Peyer's patch (tissue), 4 donors: ENCODE measurements at regions not wholly inside any gene's neighbourhood (a gene's known extent, or its start where the extent isn't known, plus 50 kb on each side); places are given as distances from the start of the nearest gene placed in this dataset.

Source experiments
- DNase-seq, 3 donors: peaks; one replicate each; pipeline ENCODE4 v3.0.0-alpha.2; 2017 to 2019
- H3K27ac ChIP-seq, 4 donors: fragments of 200-600 bp; sonication (generic); one replicate each; pipeline ENCODE4 v1.5.1; 2016 to 2019
- H3K27me3 ChIP-seq, 2 donors: fragments of 200-600 bp; sonication (generic); one replicate each; pipeline ENCODE4 v1.5.1; 2019
- H3K36me3 ChIP-seq, 3 donors: fragments of 200-600 bp; sonication (generic); one replicate each; pipeline ENCODE4 v1.5.1; 2016 to 2019
- H3K4me1 ChIP-seq, 4 donors: fragments of 200-600 bp; sonication (generic); one replicate each; pipeline ENCODE4 v1.5.1; 2016 to 2019
- H3K4me3 ChIP-seq, 4 donors: fragments of 200-600 bp; sonication (generic); 1 replicate in 3 of 4; 2 replicates in 1 of 4; pipeline ENCODE4 v1.5.1; 2016 to 2019; ENCODE audit warnings: mild to moderate bottlenecking in 1 of 4
- H3K9me3 ChIP-seq, 4 donors: fragments of 200-600 bp; sonication (generic); one replicate each; pipeline ENCODE4 v1.5.1; 2016 to 2019; ENCODE audit warnings: mild to moderate bottlenecking in 1 of 4
- POLR2A ChIP-seq, 2 donors: fragments of 450-650 bp; IDR thresholded peaks; one replicate each; pipeline ENCODE4 v1.5.1; 2017; ENCODE audit warnings: antibody characterized with exemption in 2 of 2, mild to moderate bottlenecking in 2 of 2, moderate library complexity in 2 of 2
- TF ChIP-seq, protein P1 (sequence below), 6 experiments: fragments of 450-650 bp in 4 of 6; fragments of 200-600 bp in 2 of 6; sonication (generic) in 1 of 6; IDR thresholded peaks; one replicate each; pipeline ENCODE4 v1.5.1; 2017 to 2019; ENCODE audit warnings: antibody characterized with exemption in 6 of 6, mild to moderate bottlenecking in 3 of 6, moderate library complexity in 1 of 6

- DNase-seq, result no peak
- H3K9me3 ChIP-seq, result no peaks in the 10 kb centered on the region
- no peaks in the 10 kb centered on the region for H3K36me3 ChIP-seq
- TF ChIP-seq, protein P1, sequence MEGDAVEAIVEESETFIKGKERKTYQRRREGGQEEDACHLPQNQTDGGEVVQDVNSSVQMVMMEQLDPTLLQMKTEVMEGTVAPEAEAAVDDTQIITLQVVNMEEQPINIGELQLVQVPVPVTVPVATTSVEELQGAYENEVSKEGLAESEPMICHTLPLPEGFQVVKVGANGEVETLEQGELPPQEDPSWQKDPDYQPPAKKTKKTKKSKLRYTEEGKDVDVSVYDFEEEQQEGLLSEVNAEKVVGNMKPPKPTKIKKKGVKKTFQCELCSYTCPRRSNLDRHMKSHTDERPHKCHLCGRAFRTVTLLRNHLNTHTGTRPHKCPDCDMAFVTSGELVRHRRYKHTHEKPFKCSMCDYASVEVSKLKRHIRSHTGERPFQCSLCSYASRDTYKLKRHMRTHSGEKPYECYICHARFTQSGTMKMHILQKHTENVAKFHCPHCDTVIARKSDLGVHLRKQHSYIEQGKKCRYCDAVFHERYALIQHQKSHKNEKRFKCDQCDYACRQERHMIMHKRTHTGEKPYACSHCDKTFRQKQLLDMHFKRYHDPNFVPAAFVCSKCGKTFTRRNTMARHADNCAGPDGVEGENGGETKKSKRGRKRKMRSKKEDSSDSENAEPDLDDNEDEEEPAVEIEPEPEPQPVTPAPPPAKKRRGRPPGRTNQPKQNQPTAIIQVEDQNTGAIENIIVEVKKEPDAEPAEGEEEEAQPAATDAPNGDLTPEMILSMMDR (IDR thresholded peaks at IDR 0.05), result no peak
- H3K27ac ChIP-seq, result no peak overlapping the region
- H3K4me3 ChIP-seq, result no peak overlapping the region
- H3K4me1 ChIP-seq, result no peaks in the 10 kb centered on the region
- H3K27me3 ChIP-seq, result no peaks in the 10 kb centered on the region
These were observed 500.7 kb upstream of the ARRDC4 start for GRCh38 chr15:97459771-97460170.

GRCh38 chr15:97461226-97461625 lies 499.3 kb upstream of the ARRDC4 start:
- no peak for DNase-seq
- no peak for TF ChIP-seq POLR2A (IDR thresholded peaks at IDR 0.05)
- TF ChIP-seq, protein P1 (IDR thresholded peaks at IDR 0.05), result no peak
- H3K27me3 ChIP-seq, result no peaks in the 10 kb centered on the region
- no peak overlapping the region for H3K27ac ChIP-seq
- no peaks in the 10 kb centered on the region for H3K4me1 ChIP-seq
- no peak overlapping the region for H3K4me3 ChIP-seq
- H3K36me3 ChIP-seq, result no peaks in the 10 kb centered on the region
- H3K9me3 ChIP-seq, result no peaks in the 10 kb centered on the region

- no peak overlapping the region for H3K4me3 ChIP-seq
- no peaks in the 10 kb centered on the region for H3K36me3 ChIP-seq
- H3K27ac ChIP-seq, result no peak overlapping the region
- TF ChIP-seq POLR2A (IDR thresholded peaks at IDR 0.05), result no peak
- TF ChIP-seq, protein P1 (IDR thresholded peaks at IDR 0.05), result no peak
- H3K27me3 ChIP-seq, result no peaks in the 10 kb centered on the region
- no peaks in the 10 kb centered on the region for H3K4me1 ChIP-seq
- peak in 1 of 3 donors; percentile 31 for DNase-seq
- H3K9me3 ChIP-seq, result no peaks in the 10 kb centered on the region
These were observed 496.8 kb upstream of the ARRDC4 start for GRCh38 chr15:97463696-97464095.

- no peak overlapping the region for H3K4me3 ChIP-seq
- H3K36me3 ChIP-seq, result no peaks in the 10 kb centered on the region
- no peak for DNase-seq
- H3K27ac ChIP-seq, result no peak overlapping the region
- no peaks in the 10 kb centered on the region for H3K9me3 ChIP-seq
- TF ChIP-seq, protein P1 (IDR thresholded peaks at IDR 0.05), result no peak
- TF ChIP-seq POLR2A (IDR thresholded peaks at IDR 0.05), result no peak
- H3K27me3 ChIP-seq, result no peaks in the 10 kb centered on the region
- no peaks in the 10 kb centered on the region for H3K4me1 ChIP-seq
These were observed 490.1 kb upstream of the ARRDC4 start for GRCh38 chr15:97470417-97470816.

DNA sequence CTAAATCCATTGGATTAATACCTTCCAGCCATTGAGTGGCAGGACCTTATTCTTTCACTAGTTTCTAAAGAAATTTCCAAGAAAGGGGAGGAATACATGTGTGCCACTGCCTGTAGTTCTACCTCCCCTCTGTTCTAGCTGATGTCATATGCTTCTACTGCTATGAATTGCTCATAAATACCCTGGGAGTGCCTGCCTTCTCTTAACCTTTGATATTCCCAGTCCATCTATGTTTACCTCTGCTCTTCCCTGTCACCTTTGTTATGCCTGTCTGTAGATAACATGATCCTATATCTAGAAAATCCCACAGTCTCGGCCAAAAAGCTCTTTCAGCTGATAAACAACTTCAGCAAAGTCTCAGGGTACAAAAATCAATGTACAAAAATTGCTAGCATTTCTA lies 486.9 kb upstream of the ARRDC4 start:
- no peak overlapping the region for H3K27ac ChIP-seq
- H3K36me3 ChIP-seq, result no peaks in the 10 kb centered on the region
- H3K4me1 ChIP-seq, result no peaks in the 10 kb centered on the region
- TF ChIP-seq, protein P1 (IDR thresholded peaks at IDR 0.05), result no peak
- TF ChIP-seq POLR2A (IDR thresholded peaks at IDR 0.05), result no peak
- H3K4me3 ChIP-seq, result no peak overlapping the region
- no peaks in the 10 kb centered on the region for H3K27me3 ChIP-seq
- no peaks in the 10 kb centered on the region for H3K9me3 ChIP-seq
- no peak for DNase-seq

DNA sequence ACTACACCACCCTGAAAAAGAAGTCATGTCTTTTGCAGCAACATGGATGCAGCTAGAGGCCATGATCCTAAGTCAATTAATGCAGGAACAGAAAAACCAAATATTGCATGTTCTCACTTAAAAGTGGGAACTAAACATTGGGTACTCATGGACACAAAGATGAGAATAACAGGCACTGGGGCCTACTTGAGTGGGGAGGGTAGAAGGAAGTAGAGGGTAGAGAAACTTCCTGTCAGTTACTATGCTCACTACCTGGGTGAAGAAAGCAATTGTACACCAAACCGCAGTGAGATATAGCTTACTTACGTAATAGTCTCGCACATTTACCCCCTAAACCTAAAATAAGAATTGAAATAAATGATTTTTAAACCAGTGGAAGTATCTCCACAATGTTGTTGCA lies 480.5 kb upstream of the ARRDC4 start:
- TF ChIP-seq, protein P1 (IDR thresholded peaks at IDR 0.05), result no peak
- TF ChIP-seq POLR2A (IDR thresholded peaks at IDR 0.05), result no peak
- H3K4me3 ChIP-seq, result no peak overlapping the region
- no peaks in the 10 kb centered on the region for H3K36me3 ChIP-seq
- no peaks in the 10 kb centered on the region for H3K27me3 ChIP-seq
- no peak for DNase-seq
- H3K27ac ChIP-seq, result no peak overlapping the region
- H3K4me1 ChIP-seq, result no peaks in the 10 kb centered on the region
- no peaks in the 10 kb centered on the region for H3K9me3 ChIP-seq
